ENCODE measurements at regions not wholly inside any gene's neighbourhood (a gene's known extent, or its start where the extent isn't known, plus 50 kb on each side); places are given as distances from the start of the nearest gene placed in this dataset.

DNA sequence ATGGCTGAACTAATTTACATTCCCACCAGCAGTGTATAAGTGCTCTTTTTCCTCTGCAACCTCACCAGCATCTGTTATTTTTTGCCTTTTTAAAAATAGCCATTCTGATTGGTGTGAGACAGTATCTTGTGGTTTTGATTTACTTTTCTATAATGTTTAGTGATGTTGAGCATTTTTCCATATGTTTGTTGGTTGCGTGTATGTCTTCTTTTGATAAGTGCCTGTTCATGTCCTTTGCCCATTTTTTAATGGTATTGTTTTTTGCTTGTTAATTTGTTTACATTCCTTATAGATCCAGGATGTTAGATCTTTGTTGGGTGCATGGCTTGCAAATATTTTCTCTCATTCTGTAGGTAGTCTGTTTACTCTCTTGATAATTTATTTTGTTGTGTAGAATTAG is 169.9 kb downstream of the PRL start:
- 0 out of 2 replicates have a peak, but pooled peaks cover 5% of the 10 kb centered on the region for H4K20me1 ChIP-seq (ENCODE audit: insufficient read depth, low read length)
- no peak overlapping the region for H3K27ac ChIP-seq (ENCODE audit: low read depth, low read length, poor library complexity, severe bottlenecking)
- no peak for DNase-seq (ENCODE audit: low spot score)
- H3K4me1 ChIP-seq (ENCODE audit: insufficient read depth, low read length, poor library complexity, severe bottlenecking), result no peaks in the 10 kb centered on the region
- ChIA-PET POLR2A (no interaction called here), CTCF (ENCODE audit: unreplicated experiment) (no interaction called here)
- H2AFZ ChIP-seq (ENCODE audit: low read length), result no peak overlapping the region
- H3K4me3 ChIP-seq (ENCODE audit: low read depth, low read length, poor library complexity, severe bottlenecking), result no peak overlapping the region
- no peak overlapping the region for H3K4me2 ChIP-seq (ENCODE audit: low read length)
- H3K9me2 ChIP-seq (ENCODE audit: insufficient read depth, low read length), result no peaks in the 10 kb centered on the region
- TF ChIP-seq, protein P1, sequence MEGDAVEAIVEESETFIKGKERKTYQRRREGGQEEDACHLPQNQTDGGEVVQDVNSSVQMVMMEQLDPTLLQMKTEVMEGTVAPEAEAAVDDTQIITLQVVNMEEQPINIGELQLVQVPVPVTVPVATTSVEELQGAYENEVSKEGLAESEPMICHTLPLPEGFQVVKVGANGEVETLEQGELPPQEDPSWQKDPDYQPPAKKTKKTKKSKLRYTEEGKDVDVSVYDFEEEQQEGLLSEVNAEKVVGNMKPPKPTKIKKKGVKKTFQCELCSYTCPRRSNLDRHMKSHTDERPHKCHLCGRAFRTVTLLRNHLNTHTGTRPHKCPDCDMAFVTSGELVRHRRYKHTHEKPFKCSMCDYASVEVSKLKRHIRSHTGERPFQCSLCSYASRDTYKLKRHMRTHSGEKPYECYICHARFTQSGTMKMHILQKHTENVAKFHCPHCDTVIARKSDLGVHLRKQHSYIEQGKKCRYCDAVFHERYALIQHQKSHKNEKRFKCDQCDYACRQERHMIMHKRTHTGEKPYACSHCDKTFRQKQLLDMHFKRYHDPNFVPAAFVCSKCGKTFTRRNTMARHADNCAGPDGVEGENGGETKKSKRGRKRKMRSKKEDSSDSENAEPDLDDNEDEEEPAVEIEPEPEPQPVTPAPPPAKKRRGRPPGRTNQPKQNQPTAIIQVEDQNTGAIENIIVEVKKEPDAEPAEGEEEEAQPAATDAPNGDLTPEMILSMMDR (conservative IDR thresholded peaks at IDR 0.05; ENCODE audit: low read length), result no peak
- no peak for TF ChIP-seq EZH2phosphoT487 (IDR thresholded peaks at IDR 0.05; ENCODE audit: borderline replicate concordance, low read depth, low read length)
- BruUV-seq (replicated peaks), result no TSS peak
- no peaks in the 10 kb centered on the region for H3K9me3 ChIP-seq (ENCODE audit: low read length)
- H3K36me3 ChIP-seq (ENCODE audit: insufficient read depth, low read length), result no peaks in the 10 kb centered on the region
- intact Hi-C loops (cut with micrococcal nuclease; ENCODE audit: unreplicated experiment), result no loop called here
- H3K79me2 ChIP-seq (ENCODE audit: insufficient read depth, low read depth, low read length), result no peaks in the 10 kb centered on the region

DNA sequence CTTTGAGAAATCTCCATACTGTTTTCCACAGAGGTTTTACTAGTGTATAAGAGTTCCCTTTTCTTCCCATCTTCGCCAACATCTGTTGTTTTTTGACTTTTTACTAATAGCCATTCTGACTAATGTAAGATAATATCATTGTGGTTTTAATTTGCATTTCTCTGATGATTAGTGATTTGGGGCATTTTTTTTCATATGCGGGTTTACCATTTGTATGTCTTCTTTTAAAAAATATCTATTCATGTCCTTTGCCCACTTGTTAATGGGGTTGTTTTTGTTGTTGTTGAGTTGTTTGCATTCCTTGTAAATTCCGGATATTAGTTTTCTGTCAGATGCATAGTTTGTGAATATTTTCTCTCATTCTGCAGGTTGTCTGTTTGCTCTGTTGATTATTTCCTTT is 167.1 kb downstream of the PRL start:
- Histone ChIP-seq H3K4me2 (ENCODE audit: low read length) (no peak overlapping the region), H3K36me3 (ENCODE audit: insufficient read depth, low read length) (no peaks in the 10 kb centered on the region), H3K4me1 (ENCODE audit: insufficient read depth, low read length, poor library complexity, severe bottlenecking) (no peaks in the 10 kb centered on the region), H3K9me2 (ENCODE audit: insufficient read depth, low read length) (no peaks in the 10 kb centered on the region), H4K20me1 (ENCODE audit: insufficient read depth, low read length) (0 out of 2 replicates have a peak, but pooled peaks cover 5% of the 10 kb centered on the region), H3K79me2 (ENCODE audit: insufficient read depth, low read depth, low read length) (no peaks in the 10 kb centered on the region), H3K27ac (ENCODE audit: low read depth, low read length, poor library complexity, severe bottlenecking) (no peak overlapping the region), H3K4me3 (ENCODE audit: low read depth, low read length, poor library complexity, severe bottlenecking) (no peak overlapping the region), H3K9me3 (ENCODE audit: low read length) (no peaks in the 10 kb centered on the region), H2AFZ (ENCODE audit: low read length) (no peak overlapping the region)
- POLR2A ChIA-PET, result no interaction called here
- no TSS peak for BruUV-seq (replicated peaks)
- no peak for TF ChIP-seq EZH2phosphoT487 (IDR thresholded peaks at IDR 0.05; ENCODE audit: borderline replicate concordance, low read depth, low read length)
- TF ChIP-seq, protein P1 (conservative IDR thresholded peaks at IDR 0.05; ENCODE audit: low read length), result no peak
- CTCF ChIA-PET (ENCODE audit: unreplicated experiment), result no interaction called here
- intact Hi-C loops (cut with micrococcal nuclease; ENCODE audit: unreplicated experiment), result no loop called here
- DNase-seq (ENCODE audit: low spot score), result no peak

DNA sequence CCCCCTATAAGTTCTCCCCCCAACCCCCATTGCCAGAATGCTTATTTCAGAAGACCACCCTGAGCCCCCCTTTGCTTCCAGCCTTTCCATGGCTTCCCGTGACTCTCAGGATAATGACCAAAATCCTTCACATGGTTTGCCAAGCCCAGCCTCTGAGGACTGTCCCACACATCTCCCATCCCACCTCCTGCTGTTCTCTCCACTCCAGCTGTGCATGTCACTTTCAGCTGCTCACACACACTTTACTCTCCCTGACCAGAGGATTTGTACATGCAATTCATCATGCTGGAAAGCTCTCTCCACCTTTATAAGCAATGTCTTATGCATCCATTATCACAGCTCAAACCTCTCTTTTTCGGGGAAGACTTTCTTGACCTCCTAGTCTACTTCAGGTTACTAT is 164.2 kb downstream of the PRL start:
- Histone ChIP-seq H3K4me2 (ENCODE audit: low read length) (no peak overlapping the region), H3K4me1 (ENCODE audit: insufficient read depth, low read length, poor library complexity, severe bottlenecking) (no peaks in the 10 kb centered on the region), H2AFZ (ENCODE audit: low read length) (no peak overlapping the region), H3K9me2 (ENCODE audit: insufficient read depth, low read length) (no peaks in the 10 kb centered on the region), H3K27ac (ENCODE audit: low read depth, low read length, poor library complexity, severe bottlenecking) (no peak overlapping the region), H3K79me2 (ENCODE audit: insufficient read depth, low read depth, low read length) (no peaks in the 10 kb centered on the region), H3K9me3 (ENCODE audit: low read length) (no peaks in the 10 kb centered on the region), H3K4me3 (ENCODE audit: low read depth, low read length, poor library complexity, severe bottlenecking) (no peak overlapping the region), H4K20me1 (ENCODE audit: insufficient read depth, low read length) (no peaks in the 10 kb centered on the region), H3K36me3 (ENCODE audit: insufficient read depth, low read length) (no peaks in the 10 kb centered on the region)
- TF ChIP-seq, protein P1 (conservative IDR thresholded peaks at IDR 0.05; ENCODE audit: low read length), result no peak
- no peak for TF ChIP-seq EZH2phosphoT487 (IDR thresholded peaks at IDR 0.05; ENCODE audit: borderline replicate concordance, low read depth, low read length)
- no TSS peak for BruUV-seq (replicated peaks)
- no peak for DNase-seq (ENCODE audit: low spot score)
- intact Hi-C loops (cut with micrococcal nuclease; ENCODE audit: unreplicated experiment), result no loop called here
- ChIA-PET POLR2A (interaction anchor here (1.0 kb wide), 1 partner anchor 1419 kb away, joined by 3 read pairs; no protein-coding TSS in a partner anchor), CTCF (ENCODE audit: unreplicated experiment) (no interaction called here)
